Endothelial cell of umbilical vein (primary cell): ENCODE measurements at regions not wholly inside any gene's neighbourhood (a gene's known extent, or its start where the extent isn't known, plus 50 kb on each side); places are given as distances from the start of the nearest gene placed in this dataset.

Experiments
- BruUV-seq: library from RNA; stranded (reverse); fragments of 400-500 nt; replicated peaks from 2 replicates; lab custom pipeline; 2021; lab: Mats Ljungman, UMichigan
- CTCF ChIA-PET: fragments of 300-600, 350-600 bp; sonication (Branson Sonifier 250); formaldehyde crosslinking; loops from one replicate; lab custom pipeline; 2021; ENCODE audit warnings: antibody characterized with exemption, inconsistent platforms; lab: Charles Lee
- POLR2A ChIA-PET: fragments of 300-600, 350-600 bp; sonication (Branson Sonifier 250); formaldehyde crosslinking; loops from one replicate; lab custom pipeline; 2021; ENCODE audit warnings: antibody characterized with exemption, inconsistent platforms; lab: Charles Lee
- DNase-seq: peaks from one replicate; pipeline ENCODE4 v3.0.0-alpha.2; 2011; ENCODE audit warnings: low read depth, low spot score
- FAIRE-seq: peaks from 2 replicates; lab custom pipeline; 2011; peaks lifted over from hg19 to GRCh38; lab: Jason Lieb, UNC
- H2AFZ ChIP-seq: 2 replicates; pipeline ENCODE4 v1.6.0; 2012; ENCODE audit warnings: low read depth, low read length, control low read depth, inconsistent platforms
- H3K27ac ChIP-seq: 2 replicates; pipeline ENCODE4 v1.5.1; 2011; ENCODE audit warnings: low read depth, mild to moderate bottlenecking, control low read depth, low read length, moderate library complexity; ENCODE audit not compliant: insufficient read depth
- H3K27me3 ChIP-seq, 2 experiments: 2 replicates each; pipeline versions ENCODE4 v1.6.0 to v1.6.1; 2011; ENCODE audit warnings: low read length in 2 of 2, mixed read lengths in 1 of 2; ENCODE audit not compliant: control insufficient read depth in 2 of 2, insufficient read depth in 2 of 2
- H3K36me3 ChIP-seq, 2 experiments: 2 replicates in 1 of 2; 3 replicates in 1 of 2; pipeline ENCODE4 v1.5.1; 2011; ENCODE audit warnings: low read length in 2 of 2, mild to moderate bottlenecking in 1 of 2, moderate library complexity in 1 of 2; ENCODE audit not compliant: control insufficient read depth in 2 of 2, insufficient read depth in 2 of 2; ENCODE audit errors: extremely low read depth in 1 of 2
- H3K4me1 ChIP-seq: 3 replicates; pipeline ENCODE4 v1.5.1; 2011; ENCODE audit warnings: mild to moderate bottlenecking, low read length; ENCODE audit not compliant: control insufficient read depth, insufficient read depth; ENCODE audit errors: extremely low read depth
- H3K4me2 ChIP-seq: 2 replicates; pipeline ENCODE4 v1.6.1; 2011; ENCODE audit warnings: low read length, control low read depth, mixed read lengths; ENCODE audit not compliant: insufficient read depth
- H3K4me3 ChIP-seq, 3 experiments: fragments of 200-600 bp in 1 of 3; sonication (generic), shearing (Covaris generic) in 1 of 3; replicated peaks in 1 of 3; 2 replicates each; pipeline ENCODE4 v1.5.1; 2011 to 2016; ENCODE audit warnings: control low read depth in 3 of 3, low read length in 3 of 3, mild to moderate bottlenecking in 2 of 3, inconsistent platforms in 1 of 3, low read depth in 1 of 3, moderate library complexity in 1 of 3; ENCODE audit not compliant: insufficient read depth in 1 of 3
- H3K79me2 ChIP-seq: 2 replicates; pipeline ENCODE4 v1.6.0; 2012; ENCODE audit warnings: low read length, inconsistent platforms; ENCODE audit not compliant: control insufficient read depth, insufficient read depth
- H3K9ac ChIP-seq: replicated peaks from 2 replicates; pipeline ENCODE3; 2011; ENCODE audit warnings: low read length, control low read depth; ENCODE audit not compliant: insufficient read depth; ENCODE audit errors: extremely low read depth
- H3K9me1 ChIP-seq: replicated peaks from 3 replicates; pipeline ENCODE4 v1.6.0; 2011; ENCODE audit warnings: mild to moderate bottlenecking, low read length; ENCODE audit not compliant: control insufficient read depth, insufficient read depth; ENCODE audit errors: extremely low read depth
- H3K9me3 ChIP-seq: replicated peaks from 2 replicates; pipeline ENCODE4 v1.5.1; 2012; ENCODE audit warnings: low read length, inconsistent platforms; ENCODE audit not compliant: control insufficient read depth, insufficient read depth
- H4K20me1 ChIP-seq: replicated peaks from 2 replicates; pipeline ENCODE3; 2011; ENCODE audit warnings: mild to moderate bottlenecking, low read length; ENCODE audit not compliant: control insufficient read depth, insufficient read depth; ENCODE audit errors: extremely low read depth
- EZH2 ChIP-seq: IDR thresholded peaks from 2 replicates; pipeline ENCODE4 v1.6.1; 2012; ENCODE audit warnings: borderline replicate concordance, low read depth, mild to moderate bottlenecking, moderate library complexity, low read length, inconsistent platforms; ENCODE audit not compliant: severe bottlenecking
- FOS ChIP-seq: IDR thresholded peaks from 2 replicates; pipeline ENCODE4 v1.6.1; 2011; ENCODE audit warnings: mild to moderate bottlenecking, low read length, moderate library complexity, borderline replicate concordance; ENCODE audit not compliant: insufficient read depth
- GATA2 ChIP-seq: IDR thresholded peaks from 2 replicates; pipeline ENCODE4 v1.7.0; 2011; ENCODE audit warnings: low read depth, mild to moderate bottlenecking, moderate library complexity, mixed read lengths, low read length; ENCODE audit not compliant: insufficient read length, insufficient read depth
- JUN ChIP-seq: IDR thresholded peaks from 2 replicates; pipeline ENCODE4 v1.6.1; 2011; ENCODE audit warnings: borderline replicate concordance, low read depth; ENCODE audit not compliant: insufficient read length, insufficient read depth
- MYC ChIP-seq: IDR thresholded peaks from one replicate; pipeline ENCODE4 v1.6.1; 2011; ENCODE audit warnings: mild to moderate bottlenecking, low read depth, low read length
- POLR2A ChIP-seq: IDR thresholded peaks from 2 replicates; pipeline ENCODE4 v1.6.1; 2012; ENCODE audit warnings: low read depth, mild to moderate bottlenecking, control low read depth, low read length
- POLR2AphosphoS5 ChIP-seq: IDR thresholded peaks from 2 replicates; pipeline ENCODE4 v1.6.1; 2012; ENCODE audit warnings: low read depth, mild to moderate bottlenecking, control low read depth, low read length, moderate library complexity; ENCODE audit not compliant: insufficient read depth
- dilution Hi-C: fragments of 300-500 bp; cut with MboI; formaldehyde crosslinking; loops from one replicate; pipeline ENCODE4 v1.15.0; 2019; ENCODE audit warnings: low sequenced_read_pairs; ENCODE audit not compliant: extremely low pct_ligation_motif_present
- intact Hi-C: fragments of 100-400 bp; cut with micrococcal nuclease; formaldehyde crosslinking; loops from one replicate; pipeline ENCODE4 v1.10.0; 2022
- TF ChIP-seq, protein P1 (sequence below), 2 donors: IDR thresholded peaks; 1 replicate in 1 of 2; 2 replicates in 1 of 2; pipeline ENCODE4 v1.5.1; 2011; ENCODE audit warnings: low read length in 2 of 2, mild to moderate bottlenecking in 2 of 2, moderate library complexity in 2 of 2, control low read depth in 1 of 2, inconsistent platforms in 1 of 2, low read depth in 1 of 2; ENCODE audit not compliant: insufficient read depth in 1 of 2; ENCODE audit errors: extremely low read depth in 1 of 2
- TF ChIP-seq, protein P2 (sequence below): IDR thresholded peaks from 2 replicates; pipeline ENCODE4 v1.6.1; 2011; ENCODE audit not compliant: insufficient read depth, insufficient read length

DNA sequence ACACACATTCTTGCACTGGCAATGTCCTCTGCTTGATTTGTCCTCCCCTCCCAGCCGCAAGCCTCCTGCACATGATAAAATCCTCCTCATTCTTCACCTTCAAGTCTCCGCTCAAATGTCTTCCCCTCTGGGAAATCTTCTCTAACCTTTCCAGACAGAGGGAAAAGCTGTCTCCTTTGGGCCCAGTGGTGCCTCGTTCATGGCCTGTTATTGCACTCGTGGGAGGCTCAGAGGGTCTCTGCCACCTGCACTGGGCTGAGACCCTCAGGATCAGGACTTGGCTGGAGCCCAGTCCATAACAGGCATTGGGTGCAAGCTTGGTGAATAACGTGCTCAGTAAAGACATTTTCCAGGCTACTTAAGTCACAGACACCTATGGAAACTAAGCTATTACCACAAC is 68.6 kb downstream of the PTGR3 start:
- no peaks in the 10 kb centered on the region for H3K36me3 ChIP-seq
- H3K4me1 ChIP-seq = no peaks in the 10 kb centered on the region
- DNase-seq = no peak
- POLR2A ChIA-PET = no interaction called here
- no peak for TF ChIP-seq EZH2
- TF ChIP-seq, protein P1, sequence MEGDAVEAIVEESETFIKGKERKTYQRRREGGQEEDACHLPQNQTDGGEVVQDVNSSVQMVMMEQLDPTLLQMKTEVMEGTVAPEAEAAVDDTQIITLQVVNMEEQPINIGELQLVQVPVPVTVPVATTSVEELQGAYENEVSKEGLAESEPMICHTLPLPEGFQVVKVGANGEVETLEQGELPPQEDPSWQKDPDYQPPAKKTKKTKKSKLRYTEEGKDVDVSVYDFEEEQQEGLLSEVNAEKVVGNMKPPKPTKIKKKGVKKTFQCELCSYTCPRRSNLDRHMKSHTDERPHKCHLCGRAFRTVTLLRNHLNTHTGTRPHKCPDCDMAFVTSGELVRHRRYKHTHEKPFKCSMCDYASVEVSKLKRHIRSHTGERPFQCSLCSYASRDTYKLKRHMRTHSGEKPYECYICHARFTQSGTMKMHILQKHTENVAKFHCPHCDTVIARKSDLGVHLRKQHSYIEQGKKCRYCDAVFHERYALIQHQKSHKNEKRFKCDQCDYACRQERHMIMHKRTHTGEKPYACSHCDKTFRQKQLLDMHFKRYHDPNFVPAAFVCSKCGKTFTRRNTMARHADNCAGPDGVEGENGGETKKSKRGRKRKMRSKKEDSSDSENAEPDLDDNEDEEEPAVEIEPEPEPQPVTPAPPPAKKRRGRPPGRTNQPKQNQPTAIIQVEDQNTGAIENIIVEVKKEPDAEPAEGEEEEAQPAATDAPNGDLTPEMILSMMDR (IDR thresholded peaks at IDR 0.05; ENCODE audit: extremely low read depth in 1 of 2, insufficient read depth in 1 of 2, low read depth in 1 of 2, low read length in 2 of 2) = no peak
- no peak for TF ChIP-seq MYC
- no peak for TF ChIP-seq POLR2A
- no peak for TF ChIP-seq POLR2AphosphoS5
- no peak for TF ChIP-seq JUN
- no peaks in the 10 kb centered on the region for H3K9me3 ChIP-seq
- CTCF ChIA-PET = no interaction called here
- H3K27me3 ChIP-seq = no peaks in the 10 kb centered on the region
- no peaks in the 10 kb centered on the region for H4K20me1 ChIP-seq
- H3K4me2 ChIP-seq = no peak overlapping the region
- dilution Hi-C loops = no loop called here
- no peak for FAIRE-seq
- H3K79me2 ChIP-seq = no peaks in the 10 kb centered on the region
- no TSS peak for BruUV-seq
- no peak overlapping the region for H3K4me3 ChIP-seq
- no peak overlapping the region for H3K9ac ChIP-seq
- intact Hi-C loops = no loop called here
- no peaks in the 10 kb centered on the region for H3K9me1 ChIP-seq
- H2AFZ ChIP-seq = no peak overlapping the region
- no peak overlapping the region for H3K27ac ChIP-seq

DNA sequence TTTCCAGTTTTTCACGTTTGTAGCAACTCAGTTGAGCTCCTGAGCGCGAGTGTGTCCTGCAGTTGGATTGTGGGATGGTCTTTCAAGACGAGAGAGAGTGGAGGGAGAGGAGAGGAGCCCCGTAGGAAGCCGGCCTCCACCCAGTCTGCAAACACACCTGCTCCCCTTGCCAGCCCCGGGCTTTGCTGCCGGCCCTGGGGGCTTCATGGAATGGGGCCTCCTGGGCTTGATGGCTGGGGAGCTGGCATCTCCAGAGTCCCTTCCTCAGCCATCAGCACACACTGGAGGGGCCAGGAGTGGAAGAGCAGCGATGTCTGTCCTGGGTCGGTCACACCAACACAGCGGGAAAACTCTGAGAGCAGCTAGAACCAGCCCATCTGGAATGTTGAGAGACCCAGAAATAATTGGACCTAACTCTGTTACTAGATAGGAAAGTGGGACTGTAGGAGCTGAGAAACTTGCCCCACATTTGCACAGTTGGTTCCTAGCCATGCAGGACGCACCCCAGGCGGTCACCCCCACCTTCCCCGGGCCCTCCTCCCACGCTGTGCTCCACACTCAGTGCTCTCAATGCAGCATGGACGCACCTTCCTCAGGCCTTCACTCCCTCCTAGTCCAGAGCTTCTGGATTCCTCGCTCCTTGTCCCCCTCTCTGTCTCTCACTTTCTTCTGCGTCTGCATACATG is 69.6 kb downstream of the PTGR3 start:
- dilution Hi-C loops = no loop called here
- Histone ChIP-seq H3K27me3 (no peaks in the 10 kb centered on the region), H3K27ac (no peak overlapping the region), H3K9me3 (no peaks in the 10 kb centered on the region), H2AFZ (no peak overlapping the region), H3K36me3 (no peaks in the 10 kb centered on the region), H3K9me1 (no peaks in the 10 kb centered on the region), H3K9ac (no peak overlapping the region), H3K79me2 (no peaks in the 10 kb centered on the region), H3K4me3 (no peak overlapping the region), H3K4me2 (no peak overlapping the region), H3K4me1 (no peaks in the 10 kb centered on the region), H4K20me1 (no peaks in the 10 kb centered on the region)
- FAIRE-seq (no peak), DNase-seq (no peak)
- BruUV-seq = no TSS peak
- POLR2A ChIA-PET = no interaction called here
- CTCF ChIA-PET = no interaction called here
- intact Hi-C loops = no loop called here
- TF ChIP-seq, protein P1 (IDR thresholded peaks at IDR 0.05; ENCODE audit: extremely low read depth in 1 of 2, insufficient read depth in 1 of 2, low read depth in 1 of 2, low read length in 2 of 2) = no peak
- no peak for TF ChIP-seq MYC
- no peak for TF ChIP-seq GATA2
- no peak for TF ChIP-seq FOS
- no peak for TF ChIP-seq POLR2AphosphoS5
- TF ChIP-seq EZH2 = no peak
- no peak for TF ChIP-seq POLR2A
- TF ChIP-seq JUN = no peak
- TF ChIP-seq, protein P2, sequence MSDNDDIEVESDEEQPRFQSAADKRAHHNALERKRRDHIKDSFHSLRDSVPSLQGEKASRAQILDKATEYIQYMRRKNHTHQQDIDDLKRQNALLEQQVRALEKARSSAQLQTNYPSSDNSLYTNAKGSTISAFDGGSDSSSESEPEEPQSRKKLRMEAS = no peak
